ENCODE measurements at regions not wholly inside any gene's neighbourhood (a gene's known extent, or its start where the extent isn't known, plus 50 kb on each side); places are given as distances from the start of the nearest gene placed in this dataset.
"Not testable (repeated sequence)": the region's sequence is repeated elsewhere in the genome, so short reads cannot be mapped to it uniquely, and the experiment has no call there.

GRCh38 chr4:146058531-146058930 is 117.0 kb upstream of the LSM6 start:
- TF ChIP-seq POLR2AphosphoS5 (IDR thresholded peaks at IDR 0.05; ENCODE audit: low read depth, low read length) = no peak
- peak; percentile 49 for TF ChIP-seq SPI1 (IDR thresholded peaks at IDR 0.05; ENCODE audit: low read depth, low read length)
- no peak for TF ChIP-seq TAF1 (IDR thresholded peaks at IDR 0.05; ENCODE audit: low read depth, low read length)
- DNase-seq (ENCODE audit: insufficient read length, low spot score) (no peak), FAIRE-seq (no peak)

- TF ChIP-seq TAF1 (IDR thresholded peaks at IDR 0.05; ENCODE audit: low read depth, low read length) = no peak
- TF ChIP-seq POLR2AphosphoS5 (IDR thresholded peaks at IDR 0.05; ENCODE audit: low read depth, low read length) = no peak
- no peak for TF ChIP-seq POLR2A (IDR thresholded peaks at IDR 0.05; ENCODE audit: low read depth, low read length)
- DNase-seq (ENCODE audit: insufficient read length, low spot score) (no peak), FAIRE-seq (peak; percentile 82)
Measured at GRCh38 chr4:146054676-146055075, 116.1 kb upstream of the ZNF827 start.

GRCh38 chr4:146053891-146054290 is 115.3 kb upstream of the ZNF827 start:
- no peak for DNase-seq (ENCODE audit: insufficient read length, low spot score)
- TF ChIP-seq TAF1 (IDR thresholded peaks at IDR 0.05; ENCODE audit: low read depth, low read length) (no peak), POLR2A (IDR thresholded peaks at IDR 0.05; ENCODE audit: low read depth, low read length) (no peak), SPI1 (IDR thresholded peaks at IDR 0.05; ENCODE audit: low read depth, low read length) (no peak), PAX5 (IDR thresholded peaks at IDR 0.05; ENCODE audit: insufficient read depth, low read length, severe bottlenecking) (no peak), POU2F2 (IDR thresholded peaks at IDR 0.05; ENCODE audit: low read depth, low read length) (no peak), POLR2AphosphoS5 (IDR thresholded peaks at IDR 0.05; ENCODE audit: low read depth, low read length) (no peak)
- no peak for FAIRE-seq

- TF ChIP-seq SPI1 (IDR thresholded peaks at IDR 0.05; ENCODE audit: low read depth, low read length) (no peak), POU2F2 (IDR thresholded peaks at IDR 0.05; ENCODE audit: low read depth, low read length) (no peak), POLR2A (IDR thresholded peaks at IDR 0.05; ENCODE audit: low read depth, low read length) (no peak), PAX5 (IDR thresholded peaks at IDR 0.05; ENCODE audit: insufficient read depth, low read length, severe bottlenecking) (no peak), TAF1 (IDR thresholded peaks at IDR 0.05; ENCODE audit: low read depth, low read length) (no peak), POLR2AphosphoS5 (IDR thresholded peaks at IDR 0.05; ENCODE audit: low read depth, low read length) (no peak)
- FAIRE-seq (no peak), DNase-seq (ENCODE audit: insufficient read length, low spot score) (no peak)
Measured at GRCh38 chr4:146051728-146052391, 113.2 kb upstream of the ZNF827 start.

GRCh38 chr4:146051223-146051622 is 112.6 kb upstream of the ZNF827 start:
- DNase-seq (ENCODE audit: insufficient read length, low spot score) (no peak), FAIRE-seq (no peak)
- no peak for TF ChIP-seq POU2F2 (IDR thresholded peaks at IDR 0.05; ENCODE audit: low read depth, low read length)
- no peak for TF ChIP-seq TAF1 (IDR thresholded peaks at IDR 0.05; ENCODE audit: low read depth, low read length)

- TF ChIP-seq SPI1 (IDR thresholded peaks at IDR 0.05; ENCODE audit: low read depth, low read length) (peak; percentile 60; the same call in 1 of the 2 replicates), POLR2A (IDR thresholded peaks at IDR 0.05; ENCODE audit: low read depth, low read length) (no peak), POLR2AphosphoS5 (IDR thresholded peaks at IDR 0.05; ENCODE audit: low read depth, low read length) (no peak), PAX5 (IDR thresholded peaks at IDR 0.05; ENCODE audit: insufficient read depth, low read length, severe bottlenecking) (no peak), TAF1 (IDR thresholded peaks at IDR 0.05; ENCODE audit: low read depth, low read length) (no peak), POU2F2 (IDR thresholded peaks at IDR 0.05; ENCODE audit: low read depth, low read length) (no peak)
- FAIRE-seq (peak; percentile 87), DNase-seq (ENCODE audit: insufficient read length, low spot score) (no peak)
Measured at GRCh38 chr4:146049802-146050201, 111.2 kb upstream of the ZNF827 start.

- peak; percentile 31 for FAIRE-seq
- not testable (repeated sequence) for DNase-seq (ENCODE audit: insufficient read length, low spot score)
Measured at GRCh38 chr4:146047768-146048167, 109.1 kb upstream of the ZNF827 start.

- FAIRE-seq (no peak), DNase-seq (ENCODE audit: insufficient read length, low spot score) (no peak)
- TF ChIP-seq PAX5 (IDR thresholded peaks at IDR 0.05; ENCODE audit: insufficient read depth, low read length, severe bottlenecking) (no peak), SPI1 (IDR thresholded peaks at IDR 0.05; ENCODE audit: low read depth, low read length) (no peak), POU2F2 (IDR thresholded peaks at IDR 0.05; ENCODE audit: low read depth, low read length) (no peak), POLR2A (IDR thresholded peaks at IDR 0.05; ENCODE audit: low read depth, low read length) (no peak), TAF1 (IDR thresholded peaks at IDR 0.05; ENCODE audit: low read depth, low read length) (no peak), POLR2AphosphoS5 (IDR thresholded peaks at IDR 0.05; ENCODE audit: low read depth, low read length) (no peak)
Measured at GRCh38 chr4:146041139-146042004, 102.7 kb upstream of the ZNF827 start.

GRCh38 chr4:146040623-146041022 is 102.0 kb upstream of the ZNF827 start:
- TF ChIP-seq SPI1 (IDR thresholded peaks at IDR 0.05; ENCODE audit: low read depth, low read length) (no peak), PAX5 (IDR thresholded peaks at IDR 0.05; ENCODE audit: insufficient read depth, low read length, severe bottlenecking) (no peak), POLR2A (IDR thresholded peaks at IDR 0.05; ENCODE audit: low read depth, low read length) (no peak), POU2F2 (IDR thresholded peaks at IDR 0.05; ENCODE audit: low read depth, low read length) (no peak), POLR2AphosphoS5 (IDR thresholded peaks at IDR 0.05; ENCODE audit: low read depth, low read length) (no peak), TAF1 (IDR thresholded peaks at IDR 0.05; ENCODE audit: low read depth, low read length) (no peak)
- FAIRE-seq = peak; percentile 43
- no peak for DNase-seq (ENCODE audit: insufficient read length, low spot score)

- FAIRE-seq (peak; percentile 62), DNase-seq (ENCODE audit: insufficient read length, low spot score) (no peak)
- no peak; the same call in 1 of the 2 replicates for TF ChIP-seq POU2F2 (IDR thresholded peaks at IDR 0.05; ENCODE audit: low read depth, low read length)
- TF ChIP-seq SPI1 (IDR thresholded peaks at IDR 0.05; ENCODE audit: low read depth, low read length) = no peak
- no peak for TF ChIP-seq POLR2AphosphoS5 (IDR thresholded peaks at IDR 0.05; ENCODE audit: low read depth, low read length)
- TF ChIP-seq POLR2A (IDR thresholded peaks at IDR 0.05; ENCODE audit: low read depth, low read length) = no peak
- TF ChIP-seq PAX5 (IDR thresholded peaks at IDR 0.05; ENCODE audit: insufficient read depth, low read length, severe bottlenecking) = no peak
- no peak for TF ChIP-seq TAF1 (IDR thresholded peaks at IDR 0.05; ENCODE audit: low read depth, low read length)
Measured at GRCh38 chr4:146033149-146033548, 94.5 kb upstream of the ZNF827 start.
